ENCODE measurements at regions not wholly inside any gene's neighbourhood (a gene's known extent, or its start where the extent isn't known, plus 50 kb on each side); places are given as distances from the start of the nearest gene placed in this dataset.

DNA sequence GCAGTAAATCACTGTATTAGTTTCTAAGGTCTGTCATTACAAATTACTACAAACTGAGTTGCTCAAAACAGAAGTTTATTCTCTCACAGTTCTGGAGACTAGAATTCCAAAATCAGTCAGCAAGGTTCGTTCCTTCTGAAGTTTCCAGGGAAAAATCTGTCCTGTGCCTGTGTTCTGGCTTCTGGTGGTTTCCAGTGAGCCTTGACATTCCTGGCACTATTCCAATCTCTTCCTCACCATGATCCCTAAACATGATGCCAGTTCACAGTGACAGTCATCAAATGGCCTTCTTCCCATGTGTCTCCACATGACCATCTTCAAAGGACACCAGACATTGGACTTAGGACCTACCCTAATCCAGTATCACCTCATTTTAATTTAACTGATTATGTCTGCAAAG, 351.4 kb downstream of the PLK2 start:
- TF ChIP-seq SUZ12 (IDR thresholded peaks at IDR 0.05; ENCODE audit: extremely low read depth, insufficient read depth, insufficient read length): no peak
- TF ChIP-seq YY1 (IDR thresholded peaks at IDR 0.05; ENCODE audit: insufficient read depth, insufficient read length): no peak
- no peak for TF ChIP-seq ZNF274 (IDR thresholded peaks at IDR 0.05; ENCODE audit: low read depth, low read length)
